NB4 (cell line): ENCODE measurements at regions not wholly inside any gene's neighbourhood (a gene's known extent, or its start where the extent isn't known, plus 50 kb on each side); places are given as distances from the start of the nearest gene placed in this dataset.

Source experiments
- POLR2A ChIP-seq: IDR thresholded peaks from 2 replicates; pipeline ENCODE4 v1.6.1; 2011; ENCODE audit warnings: mild to moderate bottlenecking; ENCODE audit not compliant: insufficient read length; ENCODE audit errors: extremely low read depth
- TF ChIP-seq, protein P1 (sequence below): IDR thresholded peaks from one replicate; pipeline ENCODE4 v1.5.1; 2012; ENCODE audit warnings: low read depth, low read length
- TF ChIP-seq, protein P2 (sequence below): IDR thresholded peaks from 2 replicates; pipeline ENCODE4 v1.6.1; 2011; ENCODE audit warnings: low read depth, low read length

DNA sequence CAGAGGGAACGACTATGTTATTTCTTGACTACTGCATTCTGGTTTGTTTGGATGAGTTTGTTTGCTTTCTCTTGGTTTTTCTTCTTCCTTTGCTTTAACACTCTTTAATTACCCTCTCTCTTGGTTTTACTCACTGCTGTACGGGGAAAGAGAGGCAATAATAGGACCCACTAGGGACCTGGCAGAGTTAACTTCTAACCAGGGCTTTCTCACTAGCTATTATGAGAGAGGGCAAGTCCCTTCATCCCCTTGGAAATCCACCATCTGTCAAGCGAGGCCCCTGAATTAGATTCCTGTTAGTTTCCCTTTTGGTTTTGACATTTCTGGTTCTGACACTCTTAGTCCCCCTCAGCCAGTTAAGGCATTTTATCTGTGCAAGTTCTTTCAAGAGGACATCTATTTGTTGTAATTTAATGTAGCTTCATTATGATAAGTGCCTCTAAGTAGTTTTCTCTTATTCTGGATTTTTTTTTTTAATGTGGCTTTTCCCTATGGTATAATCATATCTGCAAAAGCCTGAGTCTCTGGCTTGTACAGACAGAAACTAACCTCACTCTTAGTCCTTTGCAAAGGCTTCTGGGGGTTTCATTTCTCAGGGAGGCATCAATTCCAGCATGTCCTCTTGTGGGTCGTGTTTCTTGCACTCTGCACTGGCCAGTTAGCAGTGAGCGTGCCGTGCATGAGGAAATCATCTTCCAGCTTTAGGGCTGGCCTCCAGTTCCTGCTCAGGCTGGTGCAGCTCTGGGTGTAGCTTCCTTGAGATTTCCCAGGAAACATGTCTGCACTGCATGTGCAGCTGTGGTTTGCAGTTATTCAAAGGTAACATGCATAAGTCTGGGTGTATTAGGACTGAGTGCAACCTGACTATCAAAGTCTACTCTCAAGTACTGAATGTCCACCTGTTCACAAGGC, 221.3 kb downstream of the STIM2 start:
- TF ChIP-seq, protein P1, sequence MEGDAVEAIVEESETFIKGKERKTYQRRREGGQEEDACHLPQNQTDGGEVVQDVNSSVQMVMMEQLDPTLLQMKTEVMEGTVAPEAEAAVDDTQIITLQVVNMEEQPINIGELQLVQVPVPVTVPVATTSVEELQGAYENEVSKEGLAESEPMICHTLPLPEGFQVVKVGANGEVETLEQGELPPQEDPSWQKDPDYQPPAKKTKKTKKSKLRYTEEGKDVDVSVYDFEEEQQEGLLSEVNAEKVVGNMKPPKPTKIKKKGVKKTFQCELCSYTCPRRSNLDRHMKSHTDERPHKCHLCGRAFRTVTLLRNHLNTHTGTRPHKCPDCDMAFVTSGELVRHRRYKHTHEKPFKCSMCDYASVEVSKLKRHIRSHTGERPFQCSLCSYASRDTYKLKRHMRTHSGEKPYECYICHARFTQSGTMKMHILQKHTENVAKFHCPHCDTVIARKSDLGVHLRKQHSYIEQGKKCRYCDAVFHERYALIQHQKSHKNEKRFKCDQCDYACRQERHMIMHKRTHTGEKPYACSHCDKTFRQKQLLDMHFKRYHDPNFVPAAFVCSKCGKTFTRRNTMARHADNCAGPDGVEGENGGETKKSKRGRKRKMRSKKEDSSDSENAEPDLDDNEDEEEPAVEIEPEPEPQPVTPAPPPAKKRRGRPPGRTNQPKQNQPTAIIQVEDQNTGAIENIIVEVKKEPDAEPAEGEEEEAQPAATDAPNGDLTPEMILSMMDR, result no peak
- TF ChIP-seq POLR2A, result no peak
- TF ChIP-seq, protein P2, sequence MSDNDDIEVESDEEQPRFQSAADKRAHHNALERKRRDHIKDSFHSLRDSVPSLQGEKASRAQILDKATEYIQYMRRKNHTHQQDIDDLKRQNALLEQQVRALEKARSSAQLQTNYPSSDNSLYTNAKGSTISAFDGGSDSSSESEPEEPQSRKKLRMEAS, result no peak
